Smooth muscle cell (in vitro differentiated cells): ENCODE measurements at regions not wholly inside any gene's neighbourhood (a gene's known extent, or its start where the extent isn't known, plus 50 kb on each side); places are given as distances from the start of the nearest gene placed in this dataset.

ENCODE experiments used
- DNase-seq: peaks from one replicate; lab custom pipeline; 2025; ENCODE audit not compliant: unreplicated experiment; lab: John Stamatoyannopoulos, UW
- H2AFZ ChIP-seq: fragments of 200-600 bp; sonication (generic); 2 replicates; pipeline ENCODE4 v1.6.0; 2016; ENCODE audit warnings: antibody characterized with exemption, low read depth, mild to moderate bottlenecking
- H3F3A ChIP-seq: fragments of 200-600 bp; sonication (generic); 2 replicates; pipeline ENCODE4 v1.6.0; 2017; ENCODE audit warnings: antibody characterized with exemption, low read depth
- H3K27ac ChIP-seq: fragments of 200-600 bp; sonication (generic); 2 replicates; pipeline ENCODE4 v1.5.1; 2016; ENCODE audit warnings: low read depth, mild to moderate bottlenecking
- H3K27me3 ChIP-seq: fragments of 200-600 bp; sonication (generic); 2 replicates; pipeline ENCODE4 v1.6.1; 2016; ENCODE audit warnings: low read depth, mild to moderate bottlenecking
- H3K36me3 ChIP-seq: fragments of 200-600 bp; sonication (generic); 2 replicates; pipeline ENCODE4 v1.5.1; 2016; ENCODE audit warnings: low read depth
- H3K4me1 ChIP-seq: fragments of 200-600 bp; sonication (generic); 2 replicates; pipeline ENCODE4 v1.5.1; 2016; ENCODE audit warnings: low read depth
- H3K4me2 ChIP-seq: fragments of 200-600 bp; sonication (generic); 2 replicates; pipeline ENCODE4 v1.6.0; 2016; ENCODE audit warnings: mild to moderate bottlenecking
- H3K4me3 ChIP-seq: fragments of 200-600 bp; sonication (generic); 2 replicates; pipeline ENCODE4 v1.5.1; 2016; ENCODE audit warnings: mild to moderate bottlenecking
- H3K79me2 ChIP-seq: fragments of 200-600 bp; sonication (generic); 2 replicates; pipeline ENCODE4 v1.6.0; 2016; ENCODE audit warnings: low read depth, mild to moderate bottlenecking
- H3K9ac ChIP-seq: fragments of 200-600 bp; sonication (generic); 2 replicates; pipeline ENCODE4 v1.6.0; 2016; ENCODE audit warnings: low read depth
- H3K9me3 ChIP-seq: fragments of 200-600 bp; sonication (generic); replicated peaks from 2 replicates; pipeline ENCODE4 v1.5.1; 2016; ENCODE audit warnings: low read depth
- H4K20me1 ChIP-seq: fragments of 200-600 bp; sonication (generic); 2 replicates; pipeline ENCODE4 v1.6.0; 2016; ENCODE audit warnings: low read depth
- CTCF ChIP-seq: fragments of 200-600 bp; sonication (generic); IDR thresholded peaks from 2 replicates; pipeline ENCODE4 v1.5.1; 2017; ENCODE audit warnings: borderline replicate concordance, mild to moderate bottlenecking, antibody characterized with exemption; ENCODE audit not compliant: insufficient read depth, poor library complexity, severe bottlenecking
- WGBS: methylation state at CpG from one replicate; pipeline ENCODE4 v1.1.7; 2016; ENCODE audit warnings: low lambda C conversion rate; 5-methylcytosine and 5-hydroxymethylcytosine counted together

GRCh38 chrX:45591650-45592049 is 391.0 kb upstream of the DIPK2B start:
- H3K9ac ChIP-seq = no peak overlapping the region
- peaks cover 3% of the 10 kb centered on the region for H3K9me3 ChIP-seq
- H2AFZ ChIP-seq = no peak overlapping the region
- H3K4me2 ChIP-seq = no peak overlapping the region
- no peaks in the 10 kb centered on the region for H3K27me3 ChIP-seq
- no peaks in the 10 kb centered on the region for H3K4me1 ChIP-seq
- peaks cover 3% of the 10 kb centered on the region for H3K36me3 ChIP-seq
- no peak overlapping the region for H3K4me3 ChIP-seq
- H3K79me2 ChIP-seq = no peaks in the 10 kb centered on the region
- H4K20me1 ChIP-seq = no peaks in the 10 kb centered on the region
- H3F3A ChIP-seq = no peaks in the 10 kb centered on the region
- H3K27ac ChIP-seq = no peak overlapping the region
- 80% methylated on average over 2 of the region's 2 CpGs for WGBS
- DNase-seq = no peak
- TF ChIP-seq CTCF = no peak

- H3K27me3 ChIP-seq = no peaks in the 10 kb centered on the region
- H3K36me3 ChIP-seq = peaks cover 3% of the 10 kb centered on the region
- H4K20me1 ChIP-seq = no peaks in the 10 kb centered on the region
- no peak overlapping the region for H3K4me3 ChIP-seq
- no peak overlapping the region for H2AFZ ChIP-seq
- no peak overlapping the region for H3K27ac ChIP-seq
- no peaks in the 10 kb centered on the region for H3K4me1 ChIP-seq
- DNase-seq = no peak
- H3K4me2 ChIP-seq = no peak overlapping the region
- H3F3A ChIP-seq = no peaks in the 10 kb centered on the region
- no peak for TF ChIP-seq CTCF
- H3K9ac ChIP-seq = no peak overlapping the region
- H3K79me2 ChIP-seq = no peaks in the 10 kb centered on the region
- 64% methylated on average over 2 of the region's 2 CpGs for WGBS
- H3K9me3 ChIP-seq = peaks cover 10% of the 10 kb centered on the region
Observed at GRCh38 chrX:45584717-45585116, 384.0 kb upstream of the DIPK2B start.

GRCh38 chrX:45577361-45577760 is 376.7 kb upstream of the DIPK2B start:
- no peak for TF ChIP-seq CTCF

GRCh38 chrX:45571453-45571852 is 370.8 kb upstream of the DIPK2B start:
- no peaks in the 10 kb centered on the region for H3K4me1 ChIP-seq
- no peaks in the 10 kb centered on the region for H4K20me1 ChIP-seq
- no peaks in the 10 kb centered on the region for H3F3A ChIP-seq
- peaks cover 6% of the 10 kb centered on the region for H3K9me3 ChIP-seq
- H3K27me3 ChIP-seq = no peaks in the 10 kb centered on the region
- no peak overlapping the region for H3K4me2 ChIP-seq
- TF ChIP-seq CTCF = no peak
- H2AFZ ChIP-seq = no peak overlapping the region
- no peak overlapping the region for H3K9ac ChIP-seq
- no peak for DNase-seq
- WGBS = 66% methylated on average over 4 of the region's 4 CpGs
- no peaks in the 10 kb centered on the region for H3K79me2 ChIP-seq
- H3K36me3 ChIP-seq = no peaks in the 10 kb centered on the region
- H3K4me3 ChIP-seq = no peak overlapping the region
- no peak overlapping the region for H3K27ac ChIP-seq

More at GRCh38 chrX:45577361-45577760, 376.7 kb upstream of the DIPK2B start:
- Histone ChIP-seq H3K4me3 (no peak overlapping the region), H3K27me3 (no peaks in the 10 kb centered on the region), H3K4me2 (no peak overlapping the region), H3K79me2 (no peaks in the 10 kb centered on the region), H3K9me3 (peaks cover 14% of the 10 kb centered on the region), H2AFZ (no peak overlapping the region), H3K9ac (no peak overlapping the region), H3F3A (no peaks in the 10 kb centered on the region), H3K36me3 (no peaks in the 10 kb centered on the region), H3K4me1 (no peaks in the 10 kb centered on the region), H3K27ac (no peak overlapping the region), H4K20me1 (no peaks in the 10 kb centered on the region)
- no peak for DNase-seq
- 86% methylated on average over 1 of the region's 1 CpG for WGBS
